ENCODE measurements at regions not wholly inside any gene's neighbourhood (a gene's known extent, or its start where the extent isn't known, plus 50 kb on each side); places are given as distances from the start of the nearest gene placed in this dataset.

DNA sequence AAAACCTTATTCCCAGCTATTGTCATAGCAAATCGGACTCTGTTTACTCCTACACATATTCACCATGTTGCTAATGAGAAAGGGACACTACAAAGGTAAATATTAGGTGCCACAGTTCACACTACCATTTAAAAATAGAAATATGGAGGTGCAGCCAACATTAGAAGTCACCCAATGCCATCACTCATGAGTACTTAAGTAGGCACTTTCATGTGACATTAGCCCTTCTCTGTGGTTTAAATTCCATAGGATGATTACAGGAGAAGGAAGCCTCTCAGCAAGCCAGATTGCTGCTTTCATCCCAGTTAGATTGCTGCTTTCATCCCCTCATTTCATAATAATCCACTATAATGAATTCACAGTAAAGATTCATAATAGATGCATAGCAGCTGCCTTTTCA is 376.8 kb upstream of the ALCAM start:
- no peak overlapping the region for H3K4me3 ChIP-seq (ENCODE audit: low read length in 3 of 3)
- H3K27me3 ChIP-seq (ENCODE audit: control insufficient read depth, insufficient read depth, low read length) = no peaks in the 10 kb centered on the region
- intact Hi-C loops (cut with DNase I) = no loop called here
- DNase-seq = no peak
- H3K4me1 ChIP-seq (ENCODE audit: control insufficient read depth in 2 of 3, insufficient read depth in 2 of 3, low read depth in 1 of 3, low read length in 3 of 3) = no peaks in the 10 kb centered on the region
- TF ChIP-seq, protein P1, sequence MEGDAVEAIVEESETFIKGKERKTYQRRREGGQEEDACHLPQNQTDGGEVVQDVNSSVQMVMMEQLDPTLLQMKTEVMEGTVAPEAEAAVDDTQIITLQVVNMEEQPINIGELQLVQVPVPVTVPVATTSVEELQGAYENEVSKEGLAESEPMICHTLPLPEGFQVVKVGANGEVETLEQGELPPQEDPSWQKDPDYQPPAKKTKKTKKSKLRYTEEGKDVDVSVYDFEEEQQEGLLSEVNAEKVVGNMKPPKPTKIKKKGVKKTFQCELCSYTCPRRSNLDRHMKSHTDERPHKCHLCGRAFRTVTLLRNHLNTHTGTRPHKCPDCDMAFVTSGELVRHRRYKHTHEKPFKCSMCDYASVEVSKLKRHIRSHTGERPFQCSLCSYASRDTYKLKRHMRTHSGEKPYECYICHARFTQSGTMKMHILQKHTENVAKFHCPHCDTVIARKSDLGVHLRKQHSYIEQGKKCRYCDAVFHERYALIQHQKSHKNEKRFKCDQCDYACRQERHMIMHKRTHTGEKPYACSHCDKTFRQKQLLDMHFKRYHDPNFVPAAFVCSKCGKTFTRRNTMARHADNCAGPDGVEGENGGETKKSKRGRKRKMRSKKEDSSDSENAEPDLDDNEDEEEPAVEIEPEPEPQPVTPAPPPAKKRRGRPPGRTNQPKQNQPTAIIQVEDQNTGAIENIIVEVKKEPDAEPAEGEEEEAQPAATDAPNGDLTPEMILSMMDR (IDR thresholded peaks at IDR 0.05; ENCODE audit: borderline replicate concordance, extremely low read depth, insufficient read depth) = no peak
- no peak for FAIRE-seq
- no peak overlapping the region for H3K27ac ChIP-seq (ENCODE audit: low read depth in 2 of 2, low read length in 2 of 2)
- no peaks in the 10 kb centered on the region for H3K36me3 ChIP-seq (ENCODE audit: control insufficient read depth in 2 of 3, insufficient read depth in 3 of 3, low read length in 3 of 3)
- no peak overlapping the region for H3K9ac ChIP-seq (ENCODE audit: low read length in 3 of 3)
- no peaks in the 10 kb centered on the region for H3K9me3 ChIP-seq (ENCODE audit: control insufficient read depth in 2 of 3, insufficient read depth in 1 of 3, low read length in 3 of 3)

GRCh38 chr3:104990758-104991157 is 376.0 kb upstream of the ALCAM start:
- FAIRE-seq = no peak
- intact Hi-C loops (cut with DNase I) = no loop called here
- TF ChIP-seq, protein P1 (IDR thresholded peaks at IDR 0.05; ENCODE audit: borderline replicate concordance, extremely low read depth, insufficient read depth) = no peak
- Histone ChIP-seq H3K36me3 (ENCODE audit: control insufficient read depth in 2 of 3, insufficient read depth in 3 of 3, low read length in 3 of 3) (no peaks in the 10 kb centered on the region), H3K27me3 (ENCODE audit: control insufficient read depth, insufficient read depth, low read length) (no peaks in the 10 kb centered on the region), H3K9me3 (ENCODE audit: control insufficient read depth in 2 of 3, insufficient read depth in 1 of 3, low read length in 3 of 3) (no peaks in the 10 kb centered on the region), H3K4me1 (ENCODE audit: control insufficient read depth in 2 of 3, insufficient read depth in 2 of 3, low read depth in 1 of 3, low read length in 3 of 3) (no peaks in the 10 kb centered on the region), H3K27ac (ENCODE audit: low read depth in 2 of 2, low read length in 2 of 2) (no peak overlapping the region), H3K4me3 (ENCODE audit: low read length in 3 of 3) (no peak overlapping the region), H3K9ac (ENCODE audit: low read length in 3 of 3) (no peak overlapping the region)
- no peak for DNase-seq

GRCh38 chr3:104992676-104993075 is 374.0 kb upstream of the ALCAM start:
- H3K4me3 ChIP-seq (ENCODE audit: low read length in 3 of 3) = no peak overlapping the region
- no peaks in the 10 kb centered on the region for H3K4me1 ChIP-seq (ENCODE audit: control insufficient read depth in 2 of 3, insufficient read depth in 2 of 3, low read depth in 1 of 3, low read length in 3 of 3)
- H3K9ac ChIP-seq (ENCODE audit: low read length in 3 of 3) = no peak overlapping the region
- no peak for DNase-seq
- H3K27ac ChIP-seq (ENCODE audit: low read depth in 2 of 2, low read length in 2 of 2) = no peak overlapping the region
- H3K36me3 ChIP-seq (ENCODE audit: control insufficient read depth in 2 of 3, insufficient read depth in 3 of 3, low read length in 3 of 3) = no peaks in the 10 kb centered on the region
- peaks cover 0 to 2% (median 0%) of the 10 kb centered on the region in 3 donors for H3K9me3 ChIP-seq (ENCODE audit: control insufficient read depth in 2 of 3, insufficient read depth in 1 of 3, low read length in 3 of 3)
- no peaks in the 10 kb centered on the region for H3K27me3 ChIP-seq (ENCODE audit: control insufficient read depth, insufficient read depth, low read length)
- intact Hi-C loops (cut with DNase I) = no loop called here
- no peak for FAIRE-seq
- TF ChIP-seq, protein P1 (IDR thresholded peaks at IDR 0.05; ENCODE audit: borderline replicate concordance, extremely low read depth, insufficient read depth) = no peak

GRCh38 chr3:105006164-105006563 is 360.5 kb upstream of the ALCAM start:
- Histone ChIP-seq H3K36me3 (ENCODE audit: control insufficient read depth in 2 of 3, insufficient read depth in 3 of 3, low read length in 3 of 3) (no peaks in the 10 kb centered on the region), H3K4me3 (ENCODE audit: low read length in 3 of 3) (no peak overlapping the region), H3K4me1 (ENCODE audit: control insufficient read depth in 2 of 3, insufficient read depth in 2 of 3, low read depth in 1 of 3, low read length in 3 of 3) (no peaks in the 10 kb centered on the region), H3K9ac (ENCODE audit: low read length in 3 of 3) (no peak overlapping the region), H3K27me3 (ENCODE audit: control insufficient read depth, insufficient read depth, low read length) (no peaks in the 10 kb centered on the region), H3K27ac (ENCODE audit: low read depth in 2 of 2, low read length in 2 of 2) (no peak overlapping the region), H3K9me3 (ENCODE audit: control insufficient read depth in 2 of 3, insufficient read depth in 1 of 3, low read length in 3 of 3) (no peaks in the 10 kb centered on the region)
- DNase-seq (no peak), FAIRE-seq (no peak)
- TF ChIP-seq, protein P1 (IDR thresholded peaks at IDR 0.05; ENCODE audit: borderline replicate concordance, extremely low read depth, insufficient read depth) = no peak
- intact Hi-C loops (cut with DNase I) = no loop called here
